Mesendoderm (in vitro differentiated cells): ENCODE measurements at regions not wholly inside any gene's neighbourhood (a gene's known extent, or its start where the extent isn't known, plus 50 kb on each side); places are given as distances from the start of the nearest gene placed in this dataset.

ENCODE experiments used
- DNase-seq: peaks from one replicate; pipeline ENCODE4 v3.0.0; 2013
- H2AK5ac ChIP-seq: 2 replicates; pipeline ENCODE4 v1.6.1; 2013; ENCODE audit warnings: low read length, inconsistent platforms
- H2BK120ac ChIP-seq: 2 replicates; pipeline ENCODE4 v1.6.1; 2013; ENCODE audit warnings: low read depth, mild to moderate bottlenecking, low read length, moderate library complexity, mixed read lengths
- H2BK15ac ChIP-seq: replicated peaks from 2 replicates; pipeline ENCODE4 v1.6.1; 2013; ENCODE audit warnings: low read depth, mild to moderate bottlenecking, moderate library complexity
- H2BK5ac ChIP-seq: 2 replicates; pipeline ENCODE4 v1.6.1; 2013; ENCODE audit warnings: low read length, inconsistent platforms
- H3K18ac ChIP-seq: 2 replicates; pipeline ENCODE4 v1.6.1; 2013; ENCODE audit warnings: mild to moderate bottlenecking, low read length, mixed read lengths
- H3K23ac ChIP-seq: one replicate; pipeline ENCODE4 v1.6.1; 2013; ENCODE audit warnings: low read length
- H3K27ac ChIP-seq: 2 replicates; pipeline ENCODE4 v1.5.1; 2013; ENCODE audit warnings: low read depth, mild to moderate bottlenecking, inconsistent platforms, low read length, moderate library complexity
- H3K27me3 ChIP-seq: 2 replicates; pipeline ENCODE4 v1.6.1; 2013; ENCODE audit warnings: low read length, control low read depth, mild to moderate bottlenecking, inconsistent platforms; ENCODE audit not compliant: insufficient read depth, poor library complexity
- H3K36me3 ChIP-seq: 2 replicates; pipeline ENCODE4 v1.6.1; 2013; ENCODE audit warnings: low read length, inconsistent platforms; ENCODE audit not compliant: control insufficient read depth, insufficient read depth
- H3K4ac ChIP-seq: one replicate; pipeline ENCODE4 v1.6.1; 2013; ENCODE audit warnings: low read depth, mild to moderate bottlenecking, low read length, moderate library complexity
- H3K4me1 ChIP-seq: 2 replicates; pipeline ENCODE4 v1.6.1; 2013; ENCODE audit warnings: low read depth, low read length, inconsistent platforms; ENCODE audit not compliant: control insufficient read depth
- H3K4me2 ChIP-seq: 2 replicates; pipeline ENCODE4 v1.6.1; 2013; ENCODE audit warnings: low read length
- H3K4me3 ChIP-seq: 2 replicates; pipeline ENCODE4 v1.5.1; 2013; ENCODE audit warnings: mild to moderate bottlenecking, low read length
- H3K56ac ChIP-seq: one replicate; pipeline ENCODE4 v1.6.1; 2013; ENCODE audit warnings: low read length
- H3K79me1 ChIP-seq: 2 replicates; pipeline ENCODE4 v1.6.1; 2013; ENCODE audit warnings: low read length, inconsistent platforms
- H3K79me2 ChIP-seq: 2 replicates; pipeline ENCODE4 v1.6.1; 2013; ENCODE audit warnings: mild to moderate bottlenecking, low read length; ENCODE audit not compliant: control insufficient read depth, insufficient read depth
- H3K9ac ChIP-seq: 2 replicates; pipeline ENCODE4 v1.6.1; 2013; ENCODE audit warnings: low read length, inconsistent platforms
- H4K5ac ChIP-seq: one replicate; pipeline ENCODE4 v1.6.1; 2013; ENCODE audit warnings: low read length
- H4K8ac ChIP-seq: one replicate; pipeline ENCODE4 v1.6.1; 2013; ENCODE audit warnings: low read depth, mild to moderate bottlenecking, control low read depth, low read length, moderate library complexity
- WGBS: extraction: QIAGEN DNeasy Blood & Tissue Kit; methylation state at CpG from one replicate; pipeline ENCODE4 v1.1.7; 2013; ENCODE audit warnings: low lambda C conversion rate, missing lambda C conversion rate; ENCODE audit not compliant: insufficient coverage; ENCODE audit errors: extremely low coverage; 5-methylcytosine and 5-hydroxymethylcytosine counted together

DNA sequence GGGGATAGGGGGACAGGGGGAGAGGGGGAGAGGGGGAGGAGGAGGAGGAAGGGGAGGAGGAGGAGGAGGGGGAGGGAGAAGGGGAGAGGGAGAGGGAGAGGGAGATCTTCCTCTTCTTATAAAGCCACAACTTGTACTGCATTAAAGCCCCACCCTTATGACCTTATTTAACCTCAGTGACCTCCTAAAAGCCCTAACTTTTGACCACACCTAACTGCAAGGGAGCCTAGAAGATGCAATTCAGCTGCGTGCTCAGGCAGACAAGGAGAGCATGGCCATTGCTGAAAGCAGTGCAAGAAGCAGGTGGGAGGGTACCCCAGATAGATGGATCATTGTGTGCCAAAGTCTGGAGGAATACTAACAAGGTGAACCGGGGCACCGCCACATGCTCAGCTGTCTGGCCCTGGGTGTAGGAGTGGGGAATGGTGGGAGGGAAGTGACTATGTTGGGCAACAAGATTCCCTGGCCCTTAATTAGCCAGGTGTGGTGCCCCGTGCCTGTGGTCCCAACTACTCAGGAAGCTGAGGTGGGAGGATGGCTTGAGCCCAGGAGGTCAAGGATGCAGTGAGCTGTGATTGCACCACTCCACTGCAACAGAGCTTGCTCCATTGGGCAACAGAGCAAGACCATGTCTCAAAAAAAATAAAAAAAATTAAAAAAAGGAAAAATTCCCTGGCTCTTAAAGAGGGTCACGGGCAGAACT is 125.4 kb upstream of the BOD1 start:
- Histone ChIP-seq H3K23ac (no peak overlapping the region), H3K4me3 (no peak overlapping the region), H4K8ac (no peak overlapping the region), H2BK5ac (no peak overlapping the region), H4K5ac (no peak overlapping the region), H3K4me1 (peaks cover 12% of the 10 kb centered on the region), H3K79me2 (no peaks in the 10 kb centered on the region), H3K36me3 (no peaks in the 10 kb centered on the region), H3K9ac (no peak overlapping the region), H3K27me3 (no peaks in the 10 kb centered on the region), H2BK120ac (no peak overlapping the region), H3K4ac (no peak overlapping the region), H2BK15ac (no peak overlapping the region), H3K79me1 (peaks cover 3% of the 10 kb centered on the region), H3K18ac (no peak overlapping the region), H3K4me2 (no peak overlapping the region), H3K56ac (no peak overlapping the region), H3K27ac (no peak overlapping the region), H2AK5ac (no peak overlapping the region)
- no peak for DNase-seq
- WGBS, result no CpG with 5 or more reads among the region's 5 CpGs

DNA sequence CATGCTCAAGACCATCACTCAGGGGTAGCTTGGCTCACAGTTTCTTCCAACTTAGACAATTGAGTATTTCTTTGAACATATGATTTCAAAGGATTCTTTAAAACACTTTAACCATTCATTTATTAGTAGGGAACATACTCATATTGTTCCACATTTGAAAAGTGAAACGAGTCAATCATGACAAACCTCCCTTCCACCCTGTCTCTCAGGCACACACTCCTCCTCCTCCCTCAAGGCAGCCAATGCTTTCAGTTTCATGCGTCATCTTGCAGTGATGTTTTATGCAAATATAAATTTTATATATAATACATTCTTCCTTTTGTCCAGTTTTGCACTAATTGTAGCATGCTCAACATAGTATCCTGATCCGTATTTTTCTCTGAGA is 126.0 kb upstream of the BOD1 start:
- Histone ChIP-seq H2BK120ac (no peak overlapping the region), H3K27me3 (no peaks in the 10 kb centered on the region), H3K79me1 (peaks cover 3% of the 10 kb centered on the region), H3K9ac (no peak overlapping the region), H3K23ac (no peak overlapping the region), H4K5ac (no peak overlapping the region), H3K79me2 (no peaks in the 10 kb centered on the region), H2AK5ac (no peak overlapping the region), H2BK15ac (no peak overlapping the region), H2BK5ac (no peak overlapping the region), H4K8ac (no peak overlapping the region), H3K18ac (no peak overlapping the region), H3K4me2 (no peak overlapping the region), H3K4me1 (peaks cover 12% of the 10 kb centered on the region), H3K4ac (no peak overlapping the region), H3K36me3 (no peaks in the 10 kb centered on the region), H3K4me3 (no peak overlapping the region), H3K27ac (no peak overlapping the region), H3K56ac (no peak overlapping the region)
- DNase-seq, result no peak
- WGBS, result no CpG with 5 or more reads among the region's 3 CpGs

GRCh38 chr5:173743641-173744343 is 127.3 kb upstream of the BOD1 start:
- peak overlapping the region; percentile 76 for H3K18ac ChIP-seq
- no peak overlapping the region for H3K23ac ChIP-seq
- H4K5ac ChIP-seq, result peak overlapping the region; percentile 21
- peak overlapping the region; percentile 10 for H3K4me2 ChIP-seq
- peak overlapping the region; percentile 12 for H3K9ac ChIP-seq
- H2BK15ac ChIP-seq, result peak overlapping the region; percentile 19
- DNase-seq, result no peak
- H3K27me3 ChIP-seq, result no peaks in the 10 kb centered on the region
- peaks cover 3% of the 10 kb centered on the region for H3K79me1 ChIP-seq
- H3K4me3 ChIP-seq, result no peak overlapping the region
- H3K4me1 ChIP-seq, result peaks cover 12% of the 10 kb centered on the region
- no peak overlapping the region for H4K8ac ChIP-seq
- H2BK5ac ChIP-seq, result peak overlapping the region; percentile 61
- H3K4ac ChIP-seq, result peak overlapping the region; percentile 72
- H3K36me3 ChIP-seq, result no peaks in the 10 kb centered on the region
- no peak overlapping the region for H2BK120ac ChIP-seq
- H3K56ac ChIP-seq, result peak overlapping the region; percentile 76
- H2AK5ac ChIP-seq, result peak overlapping the region; percentile 88
- no CpG with 5 or more reads among the region's 9 CpGs for WGBS
- H3K79me2 ChIP-seq, result no peaks in the 10 kb centered on the region
- H3K27ac ChIP-seq, result no peak overlapping the region

- no peaks in the 10 kb centered on the region for H3K79me2 ChIP-seq
- peak overlapping the region; percentile 32 for H3K27ac ChIP-seq
- no peaks in the 10 kb centered on the region for H3K36me3 ChIP-seq
- no peaks in the 10 kb centered on the region for H3K27me3 ChIP-seq
- H3K56ac ChIP-seq, result peak overlapping the region; percentile 76
- peaks cover 3% of the 10 kb centered on the region for H3K79me1 ChIP-seq
- H3K9ac ChIP-seq, result peak overlapping the region; percentile 52
- no peak overlapping the region for H4K5ac ChIP-seq
- no CpG with 5 or more reads among the region's 8 CpGs for WGBS
- peaks cover 12% of the 10 kb centered on the region for H3K4me1 ChIP-seq
- H4K8ac ChIP-seq, result peak overlapping the region; percentile 7
- H2BK120ac ChIP-seq, result peak overlapping the region; percentile 29
- H3K4me2 ChIP-seq, result peak overlapping the region; percentile 9
- no peak overlapping the region for H3K23ac ChIP-seq
- H2BK5ac ChIP-seq, result peak overlapping the region; percentile 17
- peak; percentile 81 for DNase-seq
- no peak overlapping the region for H2AK5ac ChIP-seq
- no peak overlapping the region for H3K4me3 ChIP-seq
- H3K4ac ChIP-seq, result peak overlapping the region; percentile 72
- peak overlapping the region; percentile 76 for H3K18ac ChIP-seq
- H2BK15ac ChIP-seq, result no peak overlapping the region
Observed at GRCh38 chr5:173744551-173744950, 128.1 kb upstream of the BOD1 start.

GRCh38 chr5:173745123-173745522 is 128.7 kb upstream of the BOD1 start:
- no peaks in the 10 kb centered on the region for H3K36me3 ChIP-seq
- peak overlapping the region; percentile 23 for H3K4me2 ChIP-seq
- peak overlapping the region; percentile 12 for H2AK5ac ChIP-seq
- H3K79me2 ChIP-seq, result no peaks in the 10 kb centered on the region
- H3K27ac ChIP-seq, result peak overlapping the region; percentile 16
- peak overlapping the region; percentile 48 for H3K4ac ChIP-seq
- H3K4me3 ChIP-seq, result no peak overlapping the region
- H2BK120ac ChIP-seq, result no peak overlapping the region
- no peaks in the 10 kb centered on the region for H3K27me3 ChIP-seq
- H4K8ac ChIP-seq, result no peak overlapping the region
- no CpG with 5 or more reads among the region's 4 CpGs for WGBS
- peaks cover 3% of the 10 kb centered on the region for H3K79me1 ChIP-seq
- H2BK15ac ChIP-seq, result no peak overlapping the region
- peak overlapping the region; percentile 76 for H3K56ac ChIP-seq
- no peak overlapping the region for H4K5ac ChIP-seq
- H2BK5ac ChIP-seq, result peak overlapping the region; percentile 18
- H3K4me1 ChIP-seq, result peaks cover 12% of the 10 kb centered on the region
- no peak overlapping the region for H3K23ac ChIP-seq
- peak overlapping the region; percentile 19 for H3K18ac ChIP-seq
- peak overlapping the region; percentile 49 for H3K9ac ChIP-seq
- DNase-seq, result peak; percentile 39
